ENCODE measurements at regions not wholly inside any gene's neighbourhood (a gene's known extent, or its start where the extent isn't known, plus 50 kb on each side); places are given as distances from the start of the nearest gene placed in this dataset.

- H3K4me3 ChIP-seq (ENCODE audit: low read depth, low read length), result no peak overlapping the region
- TF ChIP-seq CTCF (IDR thresholded peaks at IDR 0.05; ENCODE audit: insufficient read depth, low read depth, low read length), result no peak
- DNase-seq (ENCODE audit: low read depth), result no peak
Measured at GRCh38 chr3:67744699-67745098, 90.3 kb upstream of the SUCLG2 start.

- no peak overlapping the region for H3K4me3 ChIP-seq (ENCODE audit: low read depth, low read length)
- TF ChIP-seq CTCF (IDR thresholded peaks at IDR 0.05; ENCODE audit: insufficient read depth, low read depth, low read length), result no peak
Measured at GRCh38 chr3:67739851-67740250, 85.4 kb upstream of the SUCLG2 start.

GRCh38 chr3:67737906-67738865 is 83.8 kb upstream of the SUCLG2 start:
- no peak for DNase-seq (ENCODE audit: low read depth)
- TF ChIP-seq CTCF (IDR thresholded peaks at IDR 0.05; ENCODE audit: insufficient read depth, low read depth, low read length), result no peak
- H3K4me3 ChIP-seq (ENCODE audit: low read depth, low read length), result no peak overlapping the region

More at GRCh38 chr3:67739851-67740250, 85.4 kb upstream of the SUCLG2 start:
- DNase-seq (ENCODE audit: low read depth), result no peak

- no peak overlapping the region for H3K4me3 ChIP-seq (ENCODE audit: low read depth, low read length)
- no peak for DNase-seq (ENCODE audit: low read depth)
- no peak for TF ChIP-seq CTCF (IDR thresholded peaks at IDR 0.05; ENCODE audit: insufficient read depth, low read depth, low read length)
Measured at GRCh38 chr3:67737140-67737539, 82.7 kb upstream of the SUCLG2 start.

GRCh38 chr3:67733269-67733950 is 79.0 kb upstream of the SUCLG2 start:
- H3K4me3 ChIP-seq (ENCODE audit: low read depth, low read length), result no peak overlapping the region
- TF ChIP-seq CTCF (IDR thresholded peaks at IDR 0.05; ENCODE audit: insufficient read depth, low read depth, low read length), result no peak
- DNase-seq (ENCODE audit: low read depth), result no peak

GRCh38 chr3:67724434-67724833 is 70.0 kb upstream of the SUCLG2 start:
- DNase-seq (ENCODE audit: low read depth), result no peak
- no peak overlapping the region for H3K4me3 ChIP-seq (ENCODE audit: low read depth, low read length)
- no peak for TF ChIP-seq CTCF (IDR thresholded peaks at IDR 0.05; ENCODE audit: insufficient read depth, low read depth, low read length)
